BLaER1 treated with 17β-estradiol and CSF1 and Interleukin-3, amounts not matched to agents 10 nM and 100 nM (cell line): ENCODE measurements at regions not wholly inside any gene's neighbourhood (a gene's known extent, or its start where the extent isn't known, plus 50 kb on each side); places are given as distances from the start of the nearest gene placed in this dataset.

ENCODE experiments used
- H3K27ac ChIP-seq, 11 experiments: shearing (Covaris generic); formaldehyde crosslinking; 2 replicates each; pipeline ENCODE4 v1.8.1; 2022
- H3K27me3 ChIP-seq, 11 experiments: shearing (Covaris generic); formaldehyde crosslinking; 2 replicates each; pipeline ENCODE4 v1.8.1; 2022
- H3K36me3 ChIP-seq, 11 experiments: shearing (Covaris generic); formaldehyde crosslinking; 2 replicates each; pipeline ENCODE4 v1.8.1; 2022
- H3K4me1 ChIP-seq, 10 experiments: shearing (Covaris generic); formaldehyde crosslinking; 2 replicates each; pipeline ENCODE4 v1.8.1; 2022
- H3K4me2 ChIP-seq, 11 experiments: shearing (Covaris generic); formaldehyde crosslinking; 2 replicates each; pipeline ENCODE4 v1.8.1; 2022
- H3K4me3 ChIP-seq, 10 experiments: shearing (Covaris generic); formaldehyde crosslinking; 2 replicates each; pipeline ENCODE4 v1.8.1; 2022
- H3K9ac ChIP-seq, 11 experiments: shearing (Covaris generic); formaldehyde crosslinking; 2 replicates each; pipeline ENCODE4 v1.8.1; 2022
- H3K9me3 ChIP-seq, 11 experiments: shearing (Covaris generic); formaldehyde crosslinking; replicated peaks in 1 of 11; 2 replicates each; pipeline ENCODE4 v1.8.1; 2022
- H4K20me1 ChIP-seq, 11 experiments: shearing (Covaris generic); formaldehyde crosslinking; 2 replicates each; pipeline ENCODE4 v1.8.1; 2022
- Cebpa-rat ChIP-seq, 11 experiments: shearing (Covaris generic); IDR thresholded peaks; 2 replicates each; pipeline ENCODE4 v1.8.1; 2022

DNA sequence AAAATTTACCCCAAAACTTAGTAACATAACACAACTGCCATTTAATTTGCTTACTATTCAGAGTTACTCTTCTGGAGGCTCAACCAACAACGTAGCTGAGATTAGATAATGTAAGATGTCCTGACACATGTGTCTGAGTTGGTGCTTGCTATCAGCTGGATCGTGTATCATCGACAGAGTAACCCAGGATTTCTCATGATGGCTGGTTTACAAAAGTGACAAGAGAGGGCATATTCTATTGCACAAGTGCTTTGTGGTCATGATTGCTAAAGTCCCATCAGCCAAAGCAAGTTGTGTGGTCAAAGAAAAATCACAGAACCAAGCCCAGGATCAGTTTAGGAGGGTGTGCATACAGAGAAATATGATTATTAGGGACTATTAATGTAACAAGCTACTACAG is 73.4 kb downstream of the CAPZA3 start:
- peak in 3 of 11 experiments; percentile 6 to 35 (median 16); a peak in 1 of 22 replicates for TF ChIP-seq Cebpa-rat (IDR thresholded peaks at IDR 0.05)
- H3K4me2 ChIP-seq: peak overlapping the region in 4 of 11 experiments; percentile 11 to 62 (median 44); a peak in 5 of 22 replicates

DNA sequence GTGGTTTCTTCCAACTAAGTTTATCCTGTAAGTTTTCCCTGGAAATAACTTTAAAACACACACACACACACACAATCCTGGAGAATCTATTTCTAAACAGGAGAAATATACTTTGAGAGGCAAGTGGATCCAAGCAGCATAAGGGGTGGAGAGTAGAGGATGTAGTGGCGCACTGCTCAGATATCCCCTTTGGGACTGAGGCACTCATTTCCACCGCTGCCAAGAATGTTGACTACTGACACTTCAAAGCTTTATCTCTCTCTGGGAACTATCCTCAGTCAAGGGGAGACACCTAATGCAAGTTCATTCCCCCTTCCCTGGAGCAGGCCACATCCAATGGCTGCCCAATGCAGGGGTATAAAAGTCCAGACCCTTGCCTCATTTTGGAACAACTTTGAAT is 75.8 kb downstream of the CAPZA3 start:
- no peak for TF ChIP-seq Cebpa-rat (IDR thresholded peaks at IDR 0.05)
- peaks cover 7 to 39% (median 27%) of the 10 kb centered on the region in 10 experiments; a peak in 18 of 20 replicates for H3K4me1 ChIP-seq
- no peaks in the 10 kb centered on the region for H4K20me1 ChIP-seq
- peak overlapping the region in 8 of 11 experiments; percentile 16 to 63 (median 44); a peak in 12 of 22 replicates for H3K4me2 ChIP-seq
- no peak overlapping the region for H3K9ac ChIP-seq
- H3K27ac ChIP-seq: no peak overlapping the region
- 0 out of 22 replicates have a peak, but pooled peaks cover 0 to 4% (median 0%) of the 10 kb centered on the region in 11 experiments for H3K9me3 ChIP-seq
- H3K36me3 ChIP-seq: no peaks in the 10 kb centered on the region
- H3K27me3 ChIP-seq: no peaks in the 10 kb centered on the region
- H3K4me3 ChIP-seq: no peak overlapping the region

More for the DNA sequence above, 73.4 kb downstream of the CAPZA3 start:
- H3K36me3 ChIP-seq: no peaks in the 10 kb centered on the region
- peaks cover 7 to 41% (median 30%) of the 10 kb centered on the region in 10 experiments; a peak in 18 of 20 replicates for H3K4me1 ChIP-seq
- H4K20me1 ChIP-seq: no peaks in the 10 kb centered on the region
- 0 out of 22 replicates have a peak, but pooled peaks cover 0 to 4% (median 0%) of the 10 kb centered on the region in 11 experiments for H3K9me3 ChIP-seq
- no peak overlapping the region for H3K9ac ChIP-seq
- H3K27me3 ChIP-seq: no peaks in the 10 kb centered on the region
- H3K4me3 ChIP-seq: no peak overlapping the region
- peak overlapping the region in 1 of 11 experiments; percentile 39; a peak in 1 of 22 replicates for H3K27ac ChIP-seq

DNA sequence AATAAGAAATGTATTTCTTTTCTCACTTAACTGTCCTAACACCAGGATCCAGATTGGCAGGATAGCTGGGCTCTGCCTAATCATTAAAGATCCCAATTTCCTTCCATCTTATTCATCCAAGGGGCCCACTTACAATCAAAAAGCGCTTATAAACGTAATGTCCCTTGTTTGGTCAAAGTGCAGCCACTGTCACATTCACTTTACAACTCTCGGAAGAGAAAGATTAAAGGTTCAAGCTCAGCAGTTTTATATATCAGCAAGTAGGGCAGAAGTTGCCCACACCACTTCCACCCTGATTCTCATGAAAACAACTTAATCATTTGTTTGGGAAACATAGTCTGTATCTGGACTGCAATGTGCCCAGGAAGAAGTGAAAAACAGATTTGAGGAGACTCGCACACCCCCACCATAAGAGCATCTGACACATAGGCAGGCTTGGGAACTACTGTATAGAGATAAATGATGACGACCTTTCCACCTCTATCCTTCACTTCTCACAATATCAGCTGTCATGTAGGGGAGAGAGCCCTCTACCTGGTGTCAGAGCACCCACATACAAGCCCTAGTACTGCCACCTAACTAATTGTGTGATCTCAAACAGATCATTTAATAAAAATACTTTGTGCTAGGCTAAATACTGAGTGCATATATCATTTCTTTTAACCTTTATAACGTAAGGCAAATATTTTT is 80.8 kb downstream of the CAPZA3 start:
- no peaks in the 10 kb centered on the region for H3K27me3 ChIP-seq
- no peak overlapping the region for H3K9ac ChIP-seq
- H4K20me1 ChIP-seq: no peaks in the 10 kb centered on the region
- no peaks in the 10 kb centered on the region for H3K36me3 ChIP-seq
- TF ChIP-seq Cebpa-rat (IDR thresholded peaks at IDR 0.05): no peak
- no peak overlapping the region for H3K4me3 ChIP-seq
- H3K9me3 ChIP-seq: no peaks in the 10 kb centered on the region
- no peak overlapping the region for H3K27ac ChIP-seq
- H3K4me1 ChIP-seq: peaks cover 9 to 41% (median 22%) of the 10 kb centered on the region in 10 experiments
- H3K4me2 ChIP-seq: peak overlapping the region in 5 of 11 experiments; percentile 4 to 67 (median 44); a peak in 8 of 22 replicates

DNA sequence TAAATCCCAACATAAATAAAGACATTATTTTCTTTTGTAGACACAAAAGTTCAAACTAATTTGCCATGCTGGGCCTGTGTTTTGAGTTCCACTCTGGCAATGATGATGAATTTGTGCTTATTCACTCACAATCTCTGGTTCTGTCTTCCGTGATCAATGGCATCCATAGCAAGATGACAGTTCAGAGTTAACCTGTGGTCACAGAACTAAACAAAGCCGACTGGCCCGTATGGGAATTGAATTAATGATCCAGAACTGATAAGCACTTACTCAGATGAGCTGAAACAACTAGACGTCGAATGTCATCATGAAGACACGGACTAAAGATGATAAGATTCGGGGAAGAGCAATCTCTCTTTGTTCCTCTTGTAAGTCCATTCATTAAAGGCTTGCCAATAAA is 81.6 kb downstream of the CAPZA3 start:
- Histone ChIP-seq H4K20me1 (no peaks in the 10 kb centered on the region), H3K9me3 (no peaks in the 10 kb centered on the region), H3K4me1 (peaks cover 15 to 42% (median 26%) of the 10 kb centered on the region in 10 experiments), H3K27me3 (no peaks in the 10 kb centered on the region), H3K27ac (no peak overlapping the region), H3K36me3 (no peaks in the 10 kb centered on the region), H3K4me2 (peak overlapping the region in 6 of 11 experiments; percentile 16 to 67 (median 42); a peak in 10 of 22 replicates), H3K9ac (no peak overlapping the region), H3K4me3 (no peak overlapping the region)
- TF ChIP-seq Cebpa-rat (IDR thresholded peaks at IDR 0.05): no peak

DNA sequence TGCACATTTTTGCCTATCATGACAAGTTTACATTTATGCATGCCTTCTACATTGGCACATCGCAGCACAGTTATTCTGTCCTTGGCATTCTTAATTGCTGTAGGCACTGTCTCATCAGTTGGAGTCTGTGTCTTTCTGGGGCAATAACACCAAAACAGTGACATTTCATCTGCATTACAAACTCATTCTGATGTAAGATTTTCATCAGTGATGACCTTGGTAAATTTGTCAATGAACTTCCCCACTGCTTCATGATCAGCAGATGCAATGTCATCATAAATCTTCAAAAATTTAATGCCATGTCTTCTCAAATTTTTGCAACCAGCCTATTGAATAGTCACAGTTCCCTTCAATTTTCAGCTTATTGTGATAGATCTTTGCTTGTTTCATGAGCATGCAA is 85.5 kb downstream of the CAPZA3 start:
- Histone ChIP-seq H3K9me3 (peaks cover 0 to 4% (median 2%) of the 10 kb centered on the region in 11 experiments; a peak in 11 of 22 replicates), H3K4me3 (no peak overlapping the region), H3K4me2 (peak overlapping the region in 8 of 11 experiments; percentile 48 to 78 (median 66); a peak in 12 of 22 replicates), H3K27me3 (no peaks in the 10 kb centered on the region), H3K4me1 (peaks cover 19 to 45% (median 29%) of the 10 kb centered on the region in 10 experiments), H3K9ac (no peak overlapping the region), H4K20me1 (no peaks in the 10 kb centered on the region), H3K27ac (no peak overlapping the region), H3K36me3 (no peaks in the 10 kb centered on the region)
- no peak for TF ChIP-seq Cebpa-rat (IDR thresholded peaks at IDR 0.05)

- Histone ChIP-seq H3K4me3 (peak overlapping the region in 1 of 10 experiments; percentile 11; a peak in 1 of 20 replicates), H3K4me1 (peaks cover 19 to 36% (median 25%) of the 10 kb centered on the region in 10 experiments), H3K27me3 (no peaks in the 10 kb centered on the region), H3K27ac (peak overlapping the region in 3 of 11 experiments; percentile 1 to 28 (median 19); a peak in 2 of 22 replicates), H3K9ac (no peak overlapping the region; a peak in 1 of 22 replicates), H4K20me1 (no peaks in the 10 kb centered on the region), H3K36me3 (no peaks in the 10 kb centered on the region), H3K9me3 (peaks cover 5 to 13% (median 11%) of the 10 kb centered on the region in 11 experiments; a peak in 18 of 22 replicates), H3K4me2 (peak overlapping the region; percentile 48 to 78 (median 66))
- TF ChIP-seq Cebpa-rat (IDR thresholded peaks at IDR 0.05): no peak
Observed at GRCh38 chr12:18824287-18824686, 86.4 kb downstream of the CAPZA3 start.

GRCh38 chr12:18825138-18825537 is 87.2 kb downstream of the CAPZA3 start:
- H3K4me3 ChIP-seq: no peak overlapping the region
- no peaks in the 10 kb centered on the region for H4K20me1 ChIP-seq
- H3K4me1 ChIP-seq: peaks cover 16 to 28% (median 21%) of the 10 kb centered on the region in 10 experiments; a peak in 19 of 20 replicates
- no peaks in the 10 kb centered on the region for H3K27me3 ChIP-seq
- H3K9ac ChIP-seq: no peak overlapping the region
- H3K4me2 ChIP-seq: no peak overlapping the region; a peak in 2 of 22 replicates
- H3K27ac ChIP-seq: no peak overlapping the region
- H3K9me3 ChIP-seq: peaks cover 10 to 18% (median 15%) of the 10 kb centered on the region in 11 experiments; a peak in 18 of 22 replicates
- TF ChIP-seq Cebpa-rat (IDR thresholded peaks at IDR 0.05): no peak
- H3K36me3 ChIP-seq: no peaks in the 10 kb centered on the region

DNA sequence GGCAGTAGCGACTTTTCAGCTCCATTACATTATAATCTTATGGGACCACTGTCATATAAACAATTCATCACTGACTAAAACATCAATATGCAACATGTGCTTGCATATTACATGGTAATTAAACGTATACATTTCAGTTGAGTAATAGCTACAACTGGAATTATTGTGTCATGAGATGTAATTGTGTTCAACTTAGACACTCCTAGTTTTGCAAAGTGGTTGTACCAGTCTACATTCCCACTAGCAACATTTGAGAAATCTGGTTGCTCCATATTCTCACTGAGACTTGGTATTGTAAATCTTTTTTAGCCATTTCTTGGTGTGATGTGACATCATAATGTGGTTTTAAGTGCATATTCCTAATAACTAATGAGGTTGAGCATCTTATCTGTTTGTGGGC is 90.0 kb downstream of the CAPZA3 start:
- no peak for TF ChIP-seq Cebpa-rat (IDR thresholded peaks at IDR 0.05)

DNA sequence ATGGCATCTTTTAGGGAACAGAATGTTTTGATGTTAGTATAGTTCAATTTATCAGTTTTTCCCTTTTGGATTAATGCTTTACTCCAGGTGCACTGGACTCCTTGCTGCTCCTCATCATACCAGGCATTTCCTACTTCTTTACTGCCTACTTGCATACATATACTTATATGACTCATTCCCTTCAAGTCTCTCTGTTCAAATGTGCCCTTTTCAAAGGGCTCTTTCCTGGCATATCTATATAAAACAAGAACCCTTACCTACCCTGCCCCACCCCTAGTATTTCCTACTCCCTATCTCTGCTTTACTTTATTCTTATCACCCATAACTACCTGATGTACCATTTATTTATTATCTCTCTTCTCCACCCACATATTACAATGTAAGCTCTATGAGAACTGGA is 90.6 kb downstream of the CAPZA3 start:
- Histone ChIP-seq H3K4me1 (peaks cover 9 to 17% (median 13%) of the 10 kb centered on the region in 10 experiments; a peak in 18 of 20 replicates), H3K27me3 (no peaks in the 10 kb centered on the region)
- no peak for TF ChIP-seq Cebpa-rat (IDR thresholded peaks at IDR 0.05)

More for the DNA sequence above, 90.0 kb downstream of the CAPZA3 start:
- Histone ChIP-seq H3K27me3 (no peaks in the 10 kb centered on the region), H3K9ac (no peak overlapping the region), H3K4me1 (peaks cover 9 to 18% (median 16%) of the 10 kb centered on the region in 10 experiments; a peak in 18 of 20 replicates), H3K27ac (no peak overlapping the region), H4K20me1 (no peaks in the 10 kb centered on the region), H3K4me3 (no peak overlapping the region), H3K9me3 (peaks cover 10 to 18% (median 15%) of the 10 kb centered on the region in 11 experiments; a peak in 18 of 22 replicates), H3K4me2 (no peak overlapping the region), H3K36me3 (no peaks in the 10 kb centered on the region)

More for the DNA sequence above, 90.6 kb downstream of the CAPZA3 start:
- H3K4me2 ChIP-seq: no peak overlapping the region
- H3K9ac ChIP-seq: no peak overlapping the region
- peaks cover 10 to 21% (median 15%) of the 10 kb centered on the region in 11 experiments; a peak in 18 of 22 replicates for H3K9me3 ChIP-seq
- H4K20me1 ChIP-seq: no peaks in the 10 kb centered on the region
- H3K4me3 ChIP-seq: no peak overlapping the region
- no peaks in the 10 kb centered on the region for H3K36me3 ChIP-seq
- no peak overlapping the region for H3K27ac ChIP-seq
